Trophoblast cell (in vitro differentiated cells and primary cell): ENCODE measurements at regions not wholly inside any gene's neighbourhood (a gene's known extent, or its start where the extent isn't known, plus 50 kb on each side); places are given as distances from the start of the nearest gene placed in this dataset.

ENCODE experiments used
- DNase-seq, 2 donors: peaks; one replicate each; pipeline ENCODE4 v3.0.0-alpha.2; 2016
- H2AFZ ChIP-seq: 2 replicates; pipeline ENCODE4 v1.6.1; 2013; ENCODE audit warnings: low read length, moderate library complexity, mild to moderate bottlenecking; ENCODE audit not compliant: insufficient read depth, poor library complexity
- H2AK5ac ChIP-seq: 2 replicates; pipeline ENCODE4 v1.6.1; 2013; ENCODE audit warnings: mild to moderate bottlenecking, low read length
- H2BK120ac ChIP-seq: 2 replicates; pipeline ENCODE4 v1.6.1; 2013; ENCODE audit warnings: low read length, mild to moderate bottlenecking, moderate library complexity; ENCODE audit not compliant: insufficient read depth, poor library complexity
- H2BK12ac ChIP-seq: 2 replicates; pipeline ENCODE4 v1.6.1; 2013; ENCODE audit warnings: mild to moderate bottlenecking, low read length, moderate library complexity
- H2BK5ac ChIP-seq: 2 replicates; pipeline ENCODE4 v1.6.1; 2013; ENCODE audit warnings: low read length, low read depth, moderate library complexity, mild to moderate bottlenecking; ENCODE audit not compliant: poor library complexity
- H3K14ac ChIP-seq: 2 replicates; pipeline ENCODE4 v1.6.1; 2013; ENCODE audit warnings: mild to moderate bottlenecking, low read length
- H3K18ac ChIP-seq: 2 replicates; pipeline ENCODE4 v1.6.1; 2013; ENCODE audit warnings: mild to moderate bottlenecking, low read length
- H3K23ac ChIP-seq: 2 replicates; pipeline ENCODE4 v1.6.1; 2013; ENCODE audit warnings: low read length
- H3K27ac ChIP-seq: 2 replicates; pipeline ENCODE4 v1.5.1; 2013; ENCODE audit warnings: low read depth, mild to moderate bottlenecking, inconsistent platforms, low read length, moderate library complexity
- H3K27me3 ChIP-seq: 2 replicates; pipeline ENCODE4 v1.6.1; 2013; ENCODE audit warnings: inconsistent platforms, mild to moderate bottlenecking, low read length, moderate library complexity; ENCODE audit not compliant: insufficient read depth
- H3K36me3 ChIP-seq, 2 experiments: 1 replicate in 1 of 2; 2 replicates in 1 of 2; pipeline ENCODE4 v1.6.1; 2013; ENCODE audit warnings: low read length in 2 of 2, mild to moderate bottlenecking in 2 of 2, moderate library complexity in 1 of 2; ENCODE audit not compliant: insufficient read depth in 2 of 2, control insufficient read depth in 1 of 2
- H3K4ac ChIP-seq: 2 replicates; pipeline ENCODE4 v1.6.1; 2013; ENCODE audit warnings: low read depth, mild to moderate bottlenecking, low read length, moderate library complexity
- H3K4me1 ChIP-seq, 2 experiments: 1 replicate in 1 of 2; 2 replicates in 1 of 2; pipeline ENCODE4 v1.6.1; 2013; ENCODE audit warnings: low read length in 2 of 2, mild to moderate bottlenecking in 2 of 2, moderate library complexity in 1 of 2; ENCODE audit not compliant: insufficient read depth in 2 of 2, control insufficient read depth in 1 of 2
- H3K4me2 ChIP-seq: 2 replicates; pipeline ENCODE4 v1.6.1; 2013; ENCODE audit warnings: inconsistent platforms, mild to moderate bottlenecking, low read length, moderate library complexity
- H3K4me3 ChIP-seq: 2 replicates; pipeline ENCODE4 v1.5.1; 2013; ENCODE audit warnings: mild to moderate bottlenecking, low read depth, low read length, inconsistent platforms
- H3K79me1 ChIP-seq: one replicate; pipeline ENCODE4 v1.6.1; 2013; ENCODE audit warnings: low read length
- H3K79me2 ChIP-seq: 2 replicates; pipeline ENCODE4 v1.6.1; 2013; ENCODE audit warnings: low read length, mild to moderate bottlenecking; ENCODE audit not compliant: control insufficient read depth, insufficient read depth, poor library complexity
- H3K9ac ChIP-seq: 2 replicates; pipeline ENCODE4 v1.6.1; 2013; ENCODE audit warnings: mild to moderate bottlenecking, low read length
- H3K9me3 ChIP-seq: 2 replicates; pipeline ENCODE4 v1.6.1; 2013; ENCODE audit warnings: low read depth, mild to moderate bottlenecking, control low read depth, inconsistent platforms, low read length; ENCODE audit not compliant: insufficient read depth
- H4K12ac ChIP-seq: 2 replicates; pipeline ENCODE4 v1.6.1; 2013; ENCODE audit warnings: low read depth, mild to moderate bottlenecking, low read length, moderate library complexity
- H4K8ac ChIP-seq: 2 replicates; pipeline ENCODE4 v1.6.1; 2013; ENCODE audit warnings: low read depth, mild to moderate bottlenecking, low read length, moderate library complexity
- H4K91ac ChIP-seq: one replicate; pipeline ENCODE4 v1.6.1; 2013; ENCODE audit warnings: low read depth, mild to moderate bottlenecking, low read length, moderate library complexity
- WGBS: extraction: QIAGEN DNeasy Blood & Tissue Kit; methylation state at CpG from one replicate; pipeline ENCODE4 v1.1.7; 2013; ENCODE audit warnings: missing lambda C conversion rate; ENCODE audit not compliant: insufficient read length, insufficient coverage; ENCODE audit errors: extremely low coverage; 5-methylcytosine and 5-hydroxymethylcytosine counted together

GRCh38 chr1:115426231-115426771 is 88.3 kb upstream of the NGF start:
- peak; percentile 60 to 75 for DNase-seq
- no peaks in the 10 kb centered on the region for H3K36me3 ChIP-seq
- H3K79me1 ChIP-seq: peaks cover 2% of the 10 kb centered on the region
- H3K4ac ChIP-seq: no peak overlapping the region
- H3K27me3 ChIP-seq: no peaks in the 10 kb centered on the region
- no peak overlapping the region for H3K27ac ChIP-seq
- H2BK5ac ChIP-seq: no peak overlapping the region
- no peak overlapping the region for H4K12ac ChIP-seq
- peak overlapping the region; percentile 60 for H2BK12ac ChIP-seq
- no peak overlapping the region for H3K4me2 ChIP-seq
- H3K14ac ChIP-seq: no peak overlapping the region
- H2AK5ac ChIP-seq: no peak overlapping the region
- H3K4me1 ChIP-seq: peaks cover 0 to 4% of the 10 kb centered on the region in 2 experiments
- no peak overlapping the region for H3K23ac ChIP-seq
- no peak overlapping the region for H3K9ac ChIP-seq
- H2BK120ac ChIP-seq: peak overlapping the region; percentile 1
- H4K91ac ChIP-seq: peak overlapping the region; percentile 54
- H3K18ac ChIP-seq: no peak overlapping the region
- no peak overlapping the region for H2AFZ ChIP-seq
- peak overlapping the region; percentile 55 for H4K8ac ChIP-seq
- no peak overlapping the region for H3K4me3 ChIP-seq
- H3K79me2 ChIP-seq: no peaks in the 10 kb centered on the region
- no peaks in the 10 kb centered on the region for H3K9me3 ChIP-seq
- WGBS: no CpG with 5 or more reads among the region's 6 CpGs

GRCh38 chr1:115425442-115425841 is 87.4 kb upstream of the NGF start:
- Histone ChIP-seq H2AK5ac (no peak overlapping the region), H3K79me1 (peaks cover 2% of the 10 kb centered on the region), H2BK120ac (no peak overlapping the region), H3K79me2 (no peaks in the 10 kb centered on the region), H2BK12ac (no peak overlapping the region), H3K27me3 (no peaks in the 10 kb centered on the region), H4K8ac (no peak overlapping the region), H3K14ac (no peak overlapping the region), H3K18ac (no peak overlapping the region), H3K27ac (no peak overlapping the region), H3K9ac (no peak overlapping the region), H3K4me3 (no peak overlapping the region), H4K91ac (no peak overlapping the region), H3K9me3 (no peaks in the 10 kb centered on the region), H2AFZ (no peak overlapping the region), H3K36me3 (no peaks in the 10 kb centered on the region), H4K12ac (no peak overlapping the region), H3K4me2 (no peak overlapping the region), H3K4ac (no peak overlapping the region), H3K4me1 (peaks cover 0 to 4% of the 10 kb centered on the region in 2 experiments), H3K23ac (no peak overlapping the region), H2BK5ac (no peak overlapping the region)
- WGBS: no CpG with 5 or more reads among the region's 5 CpGs
- DNase-seq: no peak

GRCh38 chr1:115423776-115424175 is 85.7 kb upstream of the NGF start:
- no peak overlapping the region for H2BK120ac ChIP-seq
- H2BK5ac ChIP-seq: no peak overlapping the region
- no peak overlapping the region for H4K91ac ChIP-seq
- H3K27ac ChIP-seq: no peak overlapping the region
- peaks cover 0 to 4% of the 10 kb centered on the region in 2 experiments for H3K4me1 ChIP-seq
- no peak overlapping the region for H3K4me2 ChIP-seq
- H2AFZ ChIP-seq: no peak overlapping the region
- H3K27me3 ChIP-seq: no peaks in the 10 kb centered on the region
- H3K9me3 ChIP-seq: no peaks in the 10 kb centered on the region
- no peak overlapping the region for H3K9ac ChIP-seq
- H3K18ac ChIP-seq: no peak overlapping the region
- H3K23ac ChIP-seq: no peak overlapping the region
- no peak overlapping the region for H2AK5ac ChIP-seq
- H4K12ac ChIP-seq: no peak overlapping the region
- no peaks in the 10 kb centered on the region for H3K79me2 ChIP-seq
- DNase-seq: no peak
- WGBS: 86% methylated on average over 1 of the region's 5 CpGs
- no peak overlapping the region for H3K4me3 ChIP-seq
- no peaks in the 10 kb centered on the region for H3K36me3 ChIP-seq
- no peak overlapping the region for H2BK12ac ChIP-seq
- no peak overlapping the region for H4K8ac ChIP-seq
- no peak overlapping the region for H3K14ac ChIP-seq
- peaks cover 2% of the 10 kb centered on the region for H3K79me1 ChIP-seq
- H3K4ac ChIP-seq: no peak overlapping the region

GRCh38 chr1:115419571-115419970 is 81.5 kb upstream of the NGF start:
- no peak for DNase-seq
- Histone ChIP-seq H4K8ac (no peak overlapping the region), H2BK120ac (no peak overlapping the region), H4K91ac (no peak overlapping the region), H3K9ac (no peak overlapping the region), H3K27me3 (no peaks in the 10 kb centered on the region), H2AK5ac (no peak overlapping the region), H3K27ac (no peak overlapping the region), H3K23ac (no peak overlapping the region), H2BK5ac (no peak overlapping the region), H3K18ac (no peak overlapping the region), H3K14ac (no peak overlapping the region), H3K4me2 (no peak overlapping the region), H3K9me3 (no peaks in the 10 kb centered on the region), H3K36me3 (no peaks in the 10 kb centered on the region), H3K4me1 (no peaks in the 10 kb centered on the region), H3K4ac (no peak overlapping the region), H3K79me1 (no peaks in the 10 kb centered on the region), H2BK12ac (no peak overlapping the region), H3K4me3 (no peak overlapping the region), H4K12ac (no peak overlapping the region), H3K79me2 (no peaks in the 10 kb centered on the region), H2AFZ (no peak overlapping the region)
- WGBS: no CpG with 5 or more reads among the region's 3 CpGs
